ENCODE measurements at regions not wholly inside any gene's neighbourhood (a gene's known extent, or its start where the extent isn't known, plus 50 kb on each side); places are given as distances from the start of the nearest gene placed in this dataset.

DNA sequence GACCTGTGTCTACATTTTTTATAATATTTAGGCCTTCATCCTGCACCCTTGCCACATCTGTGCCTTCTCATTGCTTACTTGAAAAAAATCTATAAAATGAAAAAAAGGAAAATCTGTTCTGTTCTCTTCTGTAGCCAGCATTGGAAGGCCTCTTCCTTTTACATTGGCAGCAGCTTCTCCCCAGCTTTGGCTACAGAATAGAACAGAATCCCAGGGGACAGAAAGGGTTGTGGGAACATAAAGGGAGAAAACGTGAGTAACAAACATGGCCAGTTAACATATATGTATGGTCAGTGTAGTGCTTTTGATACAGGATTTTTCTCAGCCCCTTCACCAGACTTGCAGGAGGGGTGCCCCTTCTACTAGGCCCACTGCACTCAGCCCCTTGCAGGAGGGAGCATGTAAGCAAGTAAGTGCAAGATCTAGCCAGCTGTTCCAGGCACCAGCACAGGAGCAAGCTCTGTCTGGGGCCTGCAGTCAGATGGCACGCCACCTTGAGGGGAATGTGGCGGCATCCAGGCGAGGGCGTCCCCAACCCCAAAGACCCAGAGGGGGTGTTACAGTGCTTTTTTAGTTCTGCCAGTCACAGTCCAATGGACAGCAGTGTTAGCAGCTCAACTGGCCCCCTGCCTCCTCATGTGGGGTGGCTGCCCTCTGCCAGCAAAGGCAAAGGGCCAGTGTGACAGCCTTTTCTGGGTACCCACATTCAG is 330.5 kb upstream of the ZNF462 start:
- TF ChIP-seq, protein P1, sequence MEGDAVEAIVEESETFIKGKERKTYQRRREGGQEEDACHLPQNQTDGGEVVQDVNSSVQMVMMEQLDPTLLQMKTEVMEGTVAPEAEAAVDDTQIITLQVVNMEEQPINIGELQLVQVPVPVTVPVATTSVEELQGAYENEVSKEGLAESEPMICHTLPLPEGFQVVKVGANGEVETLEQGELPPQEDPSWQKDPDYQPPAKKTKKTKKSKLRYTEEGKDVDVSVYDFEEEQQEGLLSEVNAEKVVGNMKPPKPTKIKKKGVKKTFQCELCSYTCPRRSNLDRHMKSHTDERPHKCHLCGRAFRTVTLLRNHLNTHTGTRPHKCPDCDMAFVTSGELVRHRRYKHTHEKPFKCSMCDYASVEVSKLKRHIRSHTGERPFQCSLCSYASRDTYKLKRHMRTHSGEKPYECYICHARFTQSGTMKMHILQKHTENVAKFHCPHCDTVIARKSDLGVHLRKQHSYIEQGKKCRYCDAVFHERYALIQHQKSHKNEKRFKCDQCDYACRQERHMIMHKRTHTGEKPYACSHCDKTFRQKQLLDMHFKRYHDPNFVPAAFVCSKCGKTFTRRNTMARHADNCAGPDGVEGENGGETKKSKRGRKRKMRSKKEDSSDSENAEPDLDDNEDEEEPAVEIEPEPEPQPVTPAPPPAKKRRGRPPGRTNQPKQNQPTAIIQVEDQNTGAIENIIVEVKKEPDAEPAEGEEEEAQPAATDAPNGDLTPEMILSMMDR (IDR thresholded peaks at IDR 0.05; ENCODE audit: poor library complexity, severe bottlenecking): no peak
- no peak for DNase-seq (ENCODE audit: low spot score)
- Histone ChIP-seq H3K4me1 (ENCODE audit: insufficient read depth, poor library complexity, severe bottlenecking) (no peaks in the 10 kb centered on the region), H3K27me3 (ENCODE audit: insufficient read depth, poor library complexity, severe bottlenecking) (no peaks in the 10 kb centered on the region), H3K27ac (ENCODE audit: poor library complexity, severe bottlenecking) (no peak overlapping the region), H3K36me3 (ENCODE audit: low read depth) (no peaks in the 10 kb centered on the region), H3K4me3 (ENCODE audit: severe bottlenecking) (no peak overlapping the region), H3K9me3 (ENCODE audit: severe bottlenecking) (no peaks in the 10 kb centered on the region)
- ATAC-seq (ENCODE audit: low read depth): no peak

- H3K27ac ChIP-seq (ENCODE audit: poor library complexity, severe bottlenecking): no peak overlapping the region
- TF ChIP-seq, protein P1 (IDR thresholded peaks at IDR 0.05; ENCODE audit: poor library complexity, severe bottlenecking): no peak
- H3K9me3 ChIP-seq (ENCODE audit: severe bottlenecking): no peaks in the 10 kb centered on the region
- no peak for DNase-seq (ENCODE audit: low spot score)
- no peaks in the 10 kb centered on the region for H3K27me3 ChIP-seq (ENCODE audit: insufficient read depth, poor library complexity, severe bottlenecking)
- no peaks in the 10 kb centered on the region for H3K36me3 ChIP-seq (ENCODE audit: low read depth)
- no peaks in the 10 kb centered on the region for H3K4me1 ChIP-seq (ENCODE audit: insufficient read depth, poor library complexity, severe bottlenecking)
- ATAC-seq (ENCODE audit: low read depth): no peak
- H3K4me3 ChIP-seq (ENCODE audit: severe bottlenecking): no peak overlapping the region
These were observed 328.2 kb upstream of the ZNF462 start for GRCh38 chr9:106534800-106535199.

DNA sequence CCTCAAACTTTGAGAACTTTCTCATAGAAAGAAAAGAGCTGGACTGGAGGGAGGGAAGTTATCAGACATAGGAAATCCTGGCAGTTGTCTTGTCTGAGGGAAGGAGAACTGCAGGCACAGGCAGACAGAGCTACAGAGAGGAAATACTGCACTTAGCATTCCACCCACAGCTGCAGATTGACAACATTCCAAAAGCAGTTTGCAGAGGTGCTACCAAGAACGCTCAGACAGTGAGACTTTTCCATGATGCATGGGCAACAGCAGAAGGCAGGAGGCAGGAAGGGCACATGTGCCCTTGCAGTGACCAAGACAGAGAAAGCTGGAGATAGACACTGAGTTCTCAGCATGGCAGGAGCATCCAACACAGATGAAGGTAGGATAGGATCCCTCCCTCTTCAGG is 327.5 kb upstream of the ZNF462 start:
- Histone ChIP-seq H3K4me1 (ENCODE audit: insufficient read depth, poor library complexity, severe bottlenecking) (no peaks in the 10 kb centered on the region), H3K9me3 (ENCODE audit: severe bottlenecking) (no peaks in the 10 kb centered on the region)
- ATAC-seq (ENCODE audit: low read depth): no peak

DNA sequence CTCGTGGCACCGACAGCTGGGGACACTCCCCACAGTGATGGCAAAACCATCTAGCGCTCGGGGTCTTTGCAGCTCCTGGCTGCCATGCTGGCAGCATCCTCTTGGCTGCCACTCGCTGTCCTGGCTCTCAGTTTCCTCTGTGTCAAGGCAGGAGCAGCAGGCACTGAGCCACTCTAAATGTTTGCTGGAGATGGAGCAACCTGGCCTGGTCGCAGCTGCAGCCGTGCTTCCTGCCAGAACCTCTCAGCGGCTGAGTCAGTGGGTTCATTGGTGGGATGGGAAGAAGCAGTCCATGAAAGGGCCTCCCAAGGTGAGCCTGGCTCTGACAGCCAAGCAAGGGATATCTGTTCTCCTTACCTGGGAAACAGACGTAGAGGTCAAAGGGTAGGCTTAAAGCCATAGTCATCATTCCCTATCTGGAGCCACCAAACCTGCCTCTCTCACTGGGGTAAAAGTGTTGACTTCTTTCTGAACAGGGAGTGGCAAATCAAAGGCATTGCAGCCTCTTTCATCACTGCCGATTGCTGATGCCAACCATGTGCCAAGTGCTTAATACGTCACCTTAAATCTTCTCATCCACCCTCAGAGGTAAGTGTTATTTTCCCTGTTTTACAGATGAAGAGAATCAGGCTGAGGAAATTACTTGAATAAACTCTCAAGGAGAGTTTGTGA is 304.8 kb upstream of the ZNF462 start:
- TF ChIP-seq, protein P1 (IDR thresholded peaks at IDR 0.05; ENCODE audit: poor library complexity, severe bottlenecking): no peak
- H3K27me3 ChIP-seq (ENCODE audit: insufficient read depth, poor library complexity, severe bottlenecking): no peaks in the 10 kb centered on the region
- H3K27ac ChIP-seq (ENCODE audit: poor library complexity, severe bottlenecking): no peak overlapping the region
- DNase-seq (ENCODE audit: low spot score): no peak
- no peak for ATAC-seq (ENCODE audit: low read depth)
- H3K9me3 ChIP-seq (ENCODE audit: severe bottlenecking): no peaks in the 10 kb centered on the region
- no peaks in the 10 kb centered on the region for H3K4me1 ChIP-seq (ENCODE audit: insufficient read depth, poor library complexity, severe bottlenecking)
- no peaks in the 10 kb centered on the region for H3K36me3 ChIP-seq (ENCODE audit: low read depth)
- H3K4me3 ChIP-seq (ENCODE audit: severe bottlenecking): no peak overlapping the region

More for the DNA sequence above, 327.5 kb upstream of the ZNF462 start:
- Histone ChIP-seq H3K27ac (ENCODE audit: poor library complexity, severe bottlenecking) (no peak overlapping the region), H3K27me3 (ENCODE audit: insufficient read depth, poor library complexity, severe bottlenecking) (no peaks in the 10 kb centered on the region), H3K36me3 (ENCODE audit: low read depth) (no peaks in the 10 kb centered on the region), H3K4me3 (ENCODE audit: severe bottlenecking) (no peak overlapping the region)
- DNase-seq (ENCODE audit: low spot score): no peak
- TF ChIP-seq, protein P1 (IDR thresholded peaks at IDR 0.05; ENCODE audit: poor library complexity, severe bottlenecking): no peak

- Histone ChIP-seq H3K9me3 (ENCODE audit: severe bottlenecking) (no peaks in the 10 kb centered on the region), H3K4me1 (ENCODE audit: insufficient read depth, poor library complexity, severe bottlenecking) (no peaks in the 10 kb centered on the region), H3K36me3 (ENCODE audit: low read depth) (no peaks in the 10 kb centered on the region), H3K27me3 (ENCODE audit: insufficient read depth, poor library complexity, severe bottlenecking) (no peaks in the 10 kb centered on the region), H3K27ac (ENCODE audit: poor library complexity, severe bottlenecking) (no peak overlapping the region), H3K4me3 (ENCODE audit: severe bottlenecking) (no peak overlapping the region)
- ATAC-seq (ENCODE audit: low read depth) (no peak), DNase-seq (ENCODE audit: low spot score) (no peak)
- TF ChIP-seq, protein P1 (IDR thresholded peaks at IDR 0.05; ENCODE audit: poor library complexity, severe bottlenecking): peak; percentile 17
These were observed 302.4 kb upstream of the ZNF462 start for GRCh38 chr9:106560540-106560939.

All from RWPE2 (cell line).